ENCODE measurements at regions not wholly inside any gene's neighbourhood (a gene's known extent, or its start where the extent isn't known, plus 50 kb on each side); places are given as distances from the start of the nearest gene placed in this dataset.

DNA sequence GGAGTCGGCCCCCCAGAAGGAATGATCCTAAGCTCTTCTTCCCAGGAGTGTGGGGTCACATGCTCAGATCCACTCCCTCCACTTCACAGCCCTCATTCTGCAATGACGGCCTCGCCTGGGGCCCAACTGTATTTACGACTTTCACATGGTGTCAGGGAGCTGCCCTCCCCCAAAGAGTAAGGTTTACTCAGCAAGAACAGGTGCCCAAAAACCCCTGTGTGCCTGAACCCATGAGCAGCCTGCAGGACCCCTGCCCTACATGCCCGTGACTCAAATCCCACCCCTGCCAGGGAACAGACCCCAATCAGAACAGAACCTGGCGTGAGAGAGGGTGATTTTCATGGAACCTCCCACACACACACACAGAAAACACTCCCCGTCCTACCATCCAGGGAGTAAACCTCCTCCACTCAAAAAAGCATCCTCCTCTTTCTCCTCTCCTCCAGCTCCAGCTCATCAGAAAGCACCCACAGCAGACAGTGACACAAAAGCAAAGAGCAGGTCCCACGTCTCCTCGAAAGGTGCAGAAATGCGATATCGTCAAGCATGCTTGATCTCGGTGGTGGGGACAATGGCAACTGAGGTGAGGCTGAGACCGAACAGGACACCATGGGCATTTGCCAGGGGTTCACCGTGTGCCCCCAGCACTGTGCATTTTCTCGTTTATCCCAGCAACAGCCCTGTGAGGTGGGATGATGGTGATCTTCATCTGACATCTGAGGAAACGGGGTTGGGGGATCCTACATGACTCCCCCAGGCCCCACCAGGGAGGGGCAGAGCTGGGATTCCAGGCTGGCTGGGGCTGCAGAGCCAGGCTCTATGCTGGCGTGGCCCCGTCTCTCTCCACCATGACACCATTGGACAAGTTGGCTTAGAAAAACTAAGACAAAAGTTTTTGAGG is 397.9 kb downstream of the NPHP4 start:
- TF ChIP-seq CTCF (IDR thresholded peaks at IDR 0.05 in 4 of 5, conservative IDR thresholded peaks at IDR 0.05 in 1 of 5), result no peak
- TF ChIP-seq POLR2A (IDR thresholded peaks at IDR 0.05), result no peak

Data from gastrocnemius medialis (tissue), 4 donors.